NCI-H82 treated with DMSO at 0.1 percent for 48 hours (cell line): ENCODE measurements at regions not wholly inside any gene's neighbourhood (a gene's known extent, or its start where the extent isn't known, plus 50 kb on each side); places are given as distances from the start of the nearest gene placed in this dataset.

Source experiments
- DNase-seq: peaks from one replicate; lab custom pipeline; 2025; ENCODE audit not compliant: unreplicated experiment; lab: John Stamatoyannopoulos, UW

- DNase-seq: no peak
These were observed 196.6 kb upstream of the PTCHD4 start for GRCh38 chr6:48307573-48307972.

GRCh38 chr6:48290595-48290994 lies 179.6 kb upstream of the PTCHD4 start:
- no peak for DNase-seq

GRCh38 chr6:48289841-48290240 lies 178.8 kb upstream of the PTCHD4 start:
- DNase-seq: no peak

GRCh38 chr6:48281217-48281616 lies 170.2 kb upstream of the PTCHD4 start:
- DNase-seq: no peak

- no peak for DNase-seq
These were observed 169.1 kb upstream of the PTCHD4 start for GRCh38 chr6:48280035-48280620.

- DNase-seq: no peak
These were observed 167.3 kb upstream of the PTCHD4 start for GRCh38 chr6:48278261-48278660.

GRCh38 chr6:48272518-48272917 lies 161.5 kb upstream of the PTCHD4 start:
- DNase-seq: no peak

- no peak for DNase-seq
These were observed 144.1 kb upstream of the PTCHD4 start for GRCh38 chr6:48255094-48255493.

GRCh38 chr6:48249071-48249470 lies 138.1 kb upstream of the PTCHD4 start:
- no peak for DNase-seq

GRCh38 chr6:48243071-48243470 lies 132.1 kb upstream of the PTCHD4 start:
- no peak for DNase-seq

GRCh38 chr6:48240287-48240686 lies 129.3 kb upstream of the PTCHD4 start:
- DNase-seq: no peak

- DNase-seq: no peak
These were observed 125.4 kb upstream of the PTCHD4 start for GRCh38 chr6:48236375-48236774.

GRCh38 chr6:48233063-48233462 lies 122.1 kb upstream of the PTCHD4 start:
- DNase-seq: no peak

- no peak for DNase-seq
These were observed 118.8 kb upstream of the PTCHD4 start for GRCh38 chr6:48229841-48230240.

- DNase-seq: peak; percentile 56
These were observed 111.2 kb upstream of the PTCHD4 start for GRCh38 chr6:48222241-48222640.

GRCh38 chr6:48213076-48213788 lies 102.2 kb upstream of the PTCHD4 start:
- DNase-seq: no peak

GRCh38 chr6:48212501-48212900 lies 101.5 kb upstream of the PTCHD4 start:
- no peak for DNase-seq

- no peak for DNase-seq
These were observed 95.1 kb upstream of the PTCHD4 start for GRCh38 chr6:48206091-48206490.

- no peak for DNase-seq
These were observed 89.9 kb upstream of the PTCHD4 start for GRCh38 chr6:48200869-48201390.

- no peak for DNase-seq
These were observed 88.5 kb upstream of the PTCHD4 start for GRCh38 chr6:48199499-48199898.

GRCh38 chr6:48197941-48198340 lies 86.9 kb upstream of the PTCHD4 start:
- DNase-seq: no peak

- no peak for DNase-seq
These were observed 83.7 kb upstream of the PTCHD4 start for GRCh38 chr6:48194596-48195295.
